GM21576 (cell line): ENCODE measurements at regions not wholly inside any gene's neighbourhood (a gene's known extent, or its start where the extent isn't known, plus 50 kb on each side); places are given as distances from the start of the nearest gene placed in this dataset.

ENCODE experiments used
- ATAC-seq: cut with Tn5 transposase; IDR thresholded peaks from one replicate; pipeline ENCODE4 v1.9.1; 2021; ENCODE audit warnings: mild to moderate bottlenecking, moderate library complexity; ENCODE audit not compliant: unreplicated experiment

GRCh38 chr9:94159069-94159939 is 75.0 kb downstream of the PTPDC1 start:
- no peak for ATAC-seq

- no peak for ATAC-seq
Observed at GRCh38 chr9:94160594-94161501, 76.6 kb downstream of the PTPDC1 start.

GRCh38 chr9:94161673-94162072 is 77.4 kb downstream of the PTPDC1 start:
- ATAC-seq: no peak

- no peak for ATAC-seq
Observed at GRCh38 chr9:94164806-94165549, 80.7 kb downstream of the PTPDC1 start.

GRCh38 chr9:94165592-94166235 is 81.5 kb downstream of the PTPDC1 start:
- peak; percentile 88 for ATAC-seq

GRCh38 chr9:94166236-94166975 is 82.1 kb downstream of the PTPDC1 start:
- ATAC-seq: peak; percentile 57

- peak; percentile 0 for ATAC-seq
Observed at GRCh38 chr9:94166976-94167346, 82.7 kb downstream of the PTPDC1 start.

- ATAC-seq: no peak
Observed at GRCh38 chr9:94167376-94167890, 83.2 kb downstream of the PTPDC1 start.

- no peak for ATAC-seq
Observed at GRCh38 chr9:94168203-94169000, 84.1 kb downstream of the PTPDC1 start.

GRCh38 chr9:94169968-94170367 is 85.7 kb downstream of the PTPDC1 start:
- ATAC-seq: no peak

- ATAC-seq: no peak
Observed at GRCh38 chr9:94173632-94174031, 85.5 kb upstream of the ZNF169 start.

GRCh38 chr9:94174164-94174563 is 84.9 kb upstream of the ZNF169 start:
- no peak for ATAC-seq

GRCh38 chr9:94175669-94176068 is 83.4 kb upstream of the ZNF169 start:
- no peak for ATAC-seq

GRCh38 chr9:94176608-94177007 is 82.5 kb upstream of the ZNF169 start:
- no peak for ATAC-seq

GRCh38 chr9:94178927-94179326 is 80.2 kb upstream of the ZNF169 start:
- ATAC-seq: peak; percentile 65

- ATAC-seq: no peak
Observed at GRCh38 chr9:94181408-94182181, 77.5 kb upstream of the ZNF169 start.

- ATAC-seq: no peak
Observed at GRCh38 chr9:94182532-94182931, 76.6 kb upstream of the ZNF169 start.
